DMS53 (cell line): ENCODE measurements at regions not wholly inside any gene's neighbourhood (a gene's known extent, or its start where the extent isn't known, plus 50 kb on each side); places are given as distances from the start of the nearest gene placed in this dataset.

Source experiments
- DNase-seq: peaks from one replicate; lab custom pipeline; 2025; lab: John Stamatoyannopoulos, UW

DNA sequence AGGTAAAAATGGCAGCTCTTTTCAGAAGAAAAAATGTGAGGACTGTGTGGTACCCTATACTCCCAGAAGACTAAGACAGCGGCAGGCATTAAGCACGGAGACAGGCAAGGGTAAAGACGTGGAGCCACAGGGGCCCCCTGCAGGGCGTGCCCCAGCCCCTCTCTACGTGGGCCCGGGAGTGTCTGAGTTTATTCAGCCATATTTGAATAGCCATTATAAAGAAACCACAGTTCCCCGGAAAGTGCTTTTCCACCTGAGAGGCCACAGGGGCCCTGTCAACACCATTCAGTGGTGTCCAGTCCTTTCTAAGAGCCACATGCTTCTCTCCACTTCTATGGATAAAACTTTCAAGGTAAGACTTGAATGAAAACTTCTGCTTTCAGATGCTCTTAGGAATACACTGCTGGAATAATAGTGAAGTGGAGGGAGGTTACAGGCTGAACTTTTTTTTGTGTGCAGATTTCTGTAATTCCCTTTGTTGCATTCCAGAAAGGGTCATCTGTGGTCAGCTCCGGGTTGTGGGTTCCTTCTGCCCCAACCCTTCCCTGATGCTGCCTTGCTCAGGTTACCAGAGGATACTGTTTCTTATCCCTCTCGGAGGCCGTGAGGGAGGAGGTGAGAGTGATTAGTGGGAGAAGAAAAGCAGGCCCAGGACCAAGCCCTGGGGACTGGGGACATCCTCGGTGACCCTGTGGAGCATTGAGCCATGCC lies 58.4 kb downstream of the SLC25A47 start:
- no peak for DNase-seq

DNA sequence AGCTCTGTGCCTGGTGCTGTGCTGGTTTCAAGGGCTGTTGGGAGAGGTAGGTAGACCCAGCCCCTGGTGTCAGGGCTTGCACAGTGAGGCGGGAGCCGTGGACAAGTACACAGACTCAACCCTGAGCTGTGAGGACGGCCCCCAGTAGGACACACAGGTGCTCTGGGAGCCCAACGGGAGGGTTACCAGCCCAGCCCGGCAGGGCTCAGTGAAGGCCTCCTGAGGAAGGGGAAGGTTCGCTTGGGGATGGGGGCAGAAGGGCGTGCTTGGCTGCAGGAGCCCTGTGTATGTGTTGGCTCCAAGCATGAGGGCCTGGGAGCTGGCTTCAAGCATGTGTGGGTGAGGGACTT lies 58.9 kb downstream of the SLC25A47 start:
- DNase-seq = no peak

DNA sequence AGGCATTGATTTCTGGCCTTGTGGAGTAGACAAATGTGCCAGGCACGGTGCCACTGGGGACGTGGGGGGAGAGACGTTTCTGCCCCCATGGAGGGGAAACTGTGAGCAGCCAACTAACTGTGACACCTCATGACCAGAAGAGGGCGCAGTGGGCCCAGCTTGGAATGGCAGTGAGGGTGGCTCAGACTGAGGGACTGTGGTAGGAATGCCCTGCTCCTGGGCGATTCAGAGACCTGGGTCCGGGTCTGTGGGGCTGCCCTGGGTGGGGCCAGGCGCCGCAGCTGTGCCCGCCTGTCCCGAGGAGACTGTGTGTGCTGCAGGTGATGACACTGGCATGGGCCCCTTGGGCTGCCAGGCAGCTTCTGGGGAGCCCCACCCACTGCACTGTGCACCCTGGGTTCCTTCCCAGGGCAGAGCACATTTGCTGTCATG lies 60.6 kb downstream of the SLC25A47 start:
- peak; percentile 74 for DNase-seq

DNA sequence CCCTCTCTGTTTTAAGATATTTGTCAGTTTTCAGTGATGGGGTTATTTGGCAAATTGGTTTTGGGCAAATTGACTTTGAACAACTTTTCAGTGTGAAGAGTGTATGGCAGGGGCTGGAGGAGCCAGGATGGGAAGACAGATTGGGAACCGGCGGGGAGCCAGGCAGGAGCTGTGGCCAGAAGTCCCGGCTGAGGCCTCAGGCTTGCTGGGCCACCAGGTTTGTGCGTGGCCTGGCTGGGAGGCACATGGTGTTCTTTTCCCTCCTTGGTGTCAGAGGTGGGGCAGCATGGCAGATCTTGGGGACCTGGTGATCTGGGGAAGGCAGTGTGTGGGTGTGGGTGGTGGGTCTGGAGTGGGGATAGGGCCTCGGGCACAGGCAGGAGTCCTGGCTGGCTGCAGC lies 61.1 kb downstream of the SLC25A47 start:
- DNase-seq = no peak

DNA sequence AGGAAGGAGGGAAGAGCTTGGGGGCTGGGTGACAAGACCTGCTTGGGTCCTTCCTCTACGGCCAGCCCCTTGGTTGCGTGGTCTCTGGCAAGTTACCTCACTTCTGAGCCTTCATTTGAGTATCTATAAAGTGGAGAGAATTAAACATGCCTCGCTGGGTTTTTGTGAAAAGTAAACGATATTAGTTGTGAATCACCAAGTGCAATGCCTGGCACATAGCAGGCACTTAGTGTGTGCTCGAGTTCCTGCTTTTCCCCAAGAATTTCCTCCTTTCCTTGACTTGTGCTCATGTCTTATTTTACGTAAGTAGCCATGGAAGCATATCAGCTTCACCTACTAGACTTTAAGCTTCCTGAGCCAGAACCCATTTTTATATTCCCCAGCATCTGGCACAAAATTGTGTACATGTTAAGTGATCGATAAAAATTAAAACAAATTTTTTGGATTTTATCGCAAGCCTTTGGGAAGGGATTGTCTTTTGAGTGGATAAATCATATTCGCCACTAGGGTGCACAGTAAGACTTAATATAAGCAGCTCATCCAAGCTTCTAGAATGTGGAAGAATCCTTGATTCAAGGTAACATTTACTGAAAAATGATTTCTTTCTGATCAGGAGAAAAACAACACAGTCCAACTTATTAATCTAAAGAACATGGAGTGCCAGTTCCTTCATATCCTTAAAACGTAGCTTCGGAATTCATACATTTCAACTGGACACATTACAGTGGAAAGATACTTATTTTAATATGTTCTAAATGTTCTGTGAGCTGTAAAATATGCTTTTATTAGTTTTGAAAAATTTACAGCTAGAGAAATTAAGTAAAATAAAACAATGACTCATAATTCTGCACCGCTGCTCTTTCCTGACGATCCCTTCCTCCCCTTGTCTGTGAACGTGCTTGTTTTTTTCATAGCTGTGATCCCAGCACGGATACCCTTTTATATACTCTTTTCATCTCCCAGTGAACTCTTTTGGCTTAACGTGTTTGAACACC lies 62.0 kb downstream of the SLC25A47 start:
- DNase-seq = peak; percentile 61

DNA sequence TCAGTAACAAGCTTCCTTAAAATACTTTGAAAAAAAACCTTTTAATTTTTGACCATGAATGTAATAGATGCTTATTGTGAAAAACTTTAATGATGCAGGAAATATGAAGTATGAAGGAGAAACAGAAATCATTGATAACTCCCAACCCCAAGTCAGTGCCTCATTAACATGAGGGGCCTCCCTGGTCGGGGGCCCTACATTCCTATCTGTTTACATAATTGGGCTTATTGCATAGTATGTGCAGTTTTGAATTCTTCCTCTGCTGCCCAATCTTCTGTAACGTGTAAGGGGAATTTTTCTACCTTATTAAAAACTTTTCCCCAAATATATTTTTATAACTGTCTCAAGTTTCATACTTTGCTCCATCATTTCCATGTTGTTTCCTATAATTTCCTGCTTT lies 63.0 kb downstream of the SLC25A47 start:
- no peak for DNase-seq

DNA sequence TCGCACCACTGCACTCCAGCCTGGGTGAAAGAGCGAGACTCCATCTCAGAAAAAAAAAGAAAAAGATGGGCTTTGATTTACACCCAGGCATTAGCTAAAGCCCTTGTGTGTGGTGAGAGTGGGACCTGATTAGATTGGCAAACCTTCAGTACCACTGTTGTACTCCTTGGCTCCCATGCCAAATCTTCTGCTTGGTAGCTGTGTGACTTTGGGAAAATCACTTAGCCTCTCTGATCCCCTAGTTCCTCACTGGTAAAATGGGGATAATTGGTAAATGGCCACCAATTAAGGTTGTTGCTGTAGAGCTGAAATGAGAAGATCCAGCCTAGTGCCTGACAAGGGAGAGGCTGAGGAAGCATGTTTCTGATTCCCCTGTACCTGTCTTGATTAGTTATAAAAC lies 63.7 kb downstream of the SLC25A47 start:
- no peak for DNase-seq

DNA sequence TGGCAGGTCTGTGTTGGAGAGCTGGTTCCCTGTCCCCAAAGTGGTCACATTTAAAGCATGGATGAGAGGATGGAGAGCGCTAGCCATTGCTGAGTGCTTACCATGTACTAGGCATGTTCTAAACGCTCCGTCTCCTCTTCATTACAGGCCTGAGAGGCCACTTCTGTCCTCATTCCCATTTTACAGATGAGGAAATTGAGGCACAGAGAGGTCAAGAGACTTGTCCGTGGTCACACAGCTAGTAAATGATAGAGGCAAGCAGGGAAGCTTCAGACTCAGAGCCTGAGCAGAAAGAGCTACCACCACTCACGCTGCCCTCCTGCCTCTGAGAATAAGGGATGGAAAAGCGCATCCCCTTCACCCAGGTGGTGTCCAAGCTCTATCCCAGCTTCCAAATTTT lies 64.3 kb downstream of the SLC25A47 start:
- DNase-seq = no peak

DNA sequence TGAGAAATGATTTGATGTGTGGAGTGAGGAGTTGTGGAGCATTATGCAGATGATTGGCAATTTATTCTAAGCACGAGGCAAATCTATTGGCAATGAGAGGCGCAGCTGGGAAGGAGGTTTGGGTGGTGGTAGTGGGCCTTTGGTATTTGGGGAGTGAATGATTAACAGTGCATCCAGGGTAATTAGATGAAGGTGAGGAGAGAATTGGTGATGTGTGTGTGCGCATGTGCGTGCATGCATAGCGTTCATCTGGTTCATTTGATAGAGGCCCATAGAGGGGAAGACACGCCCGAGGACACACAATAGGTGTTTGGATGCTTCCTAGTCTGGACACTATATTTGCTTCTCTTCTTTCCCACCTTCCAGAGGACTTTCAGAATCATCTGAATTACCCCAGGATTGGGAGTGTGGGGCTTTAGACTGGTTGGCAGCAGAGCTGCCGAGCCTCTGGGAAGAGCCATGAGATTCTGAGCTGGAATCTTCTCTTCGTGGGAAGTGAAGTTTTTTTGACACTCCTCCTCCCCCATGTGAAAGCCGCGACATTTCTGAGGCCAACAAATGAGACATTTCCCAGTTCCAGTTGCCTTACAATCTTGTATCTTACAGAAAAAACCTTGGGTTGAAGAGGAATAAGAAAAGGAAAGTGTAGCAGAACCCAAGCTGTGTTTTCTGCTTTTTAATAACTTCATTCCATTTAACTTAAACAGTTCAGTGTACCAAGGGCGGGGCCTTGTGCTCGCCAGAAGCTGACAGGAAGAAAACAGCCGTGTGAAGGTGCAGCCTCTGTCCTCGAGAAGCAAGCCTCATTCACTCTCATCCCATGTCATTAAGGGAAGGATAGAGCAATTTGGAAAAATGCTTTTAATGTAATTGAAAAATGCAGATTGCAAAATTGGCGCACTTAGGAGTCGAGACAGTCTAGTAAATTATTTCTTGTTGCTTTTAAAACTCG lies 65.2 kb downstream of the SLC25A47 start:
- DNase-seq = no peak

DNA sequence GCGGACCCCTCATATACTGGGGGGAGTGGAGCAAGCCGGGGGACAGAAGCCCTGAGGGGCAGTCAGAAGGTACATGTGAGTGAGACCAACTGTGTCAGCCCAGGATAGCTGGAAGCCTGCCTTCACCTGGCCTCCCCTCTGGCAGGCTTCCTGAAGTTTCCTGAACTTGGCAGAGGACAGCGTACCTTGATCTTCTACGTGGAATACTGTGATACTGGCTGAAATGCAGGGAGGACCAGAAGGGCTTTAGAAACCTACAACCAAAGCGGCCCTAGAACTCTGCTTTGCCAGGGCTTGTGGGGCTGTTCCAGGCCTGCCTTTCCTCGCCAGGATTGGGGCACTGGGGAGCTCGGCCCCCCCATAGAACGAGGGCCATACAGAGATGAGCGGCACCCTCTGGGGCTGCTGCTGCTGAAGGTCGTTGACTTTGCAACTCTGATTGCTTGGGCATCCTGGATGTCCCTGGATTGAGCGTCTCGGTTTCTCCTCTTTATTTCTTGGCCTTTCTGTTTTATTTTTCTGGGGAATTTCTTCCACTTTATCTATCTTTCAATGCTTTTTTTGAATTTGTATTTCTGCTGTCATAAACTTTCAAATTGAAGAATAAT lies 66.5 kb downstream of the SLC25A47 start:
- DNase-seq = no peak

DNA sequence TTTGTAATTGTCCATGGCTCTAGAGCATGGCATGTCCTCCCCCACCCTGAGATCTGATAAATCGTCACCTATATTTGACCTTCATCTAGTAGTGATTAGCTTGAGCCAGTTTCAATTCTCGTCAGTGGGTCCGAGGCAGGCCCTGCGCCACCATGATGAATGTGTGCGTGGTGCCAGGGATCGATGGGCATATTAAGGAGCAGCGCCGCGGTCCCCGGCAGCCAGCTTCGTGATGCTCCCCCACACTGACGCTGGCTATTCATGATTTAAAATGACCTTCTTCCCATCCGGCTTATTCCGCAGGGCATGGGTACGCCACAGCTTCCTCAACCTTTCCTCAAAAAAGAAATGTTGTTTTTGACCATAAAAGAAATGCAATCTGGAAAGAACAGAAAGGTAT lies 68.0 kb downstream of the SLC25A47 start:
- no peak for DNase-seq

DNA sequence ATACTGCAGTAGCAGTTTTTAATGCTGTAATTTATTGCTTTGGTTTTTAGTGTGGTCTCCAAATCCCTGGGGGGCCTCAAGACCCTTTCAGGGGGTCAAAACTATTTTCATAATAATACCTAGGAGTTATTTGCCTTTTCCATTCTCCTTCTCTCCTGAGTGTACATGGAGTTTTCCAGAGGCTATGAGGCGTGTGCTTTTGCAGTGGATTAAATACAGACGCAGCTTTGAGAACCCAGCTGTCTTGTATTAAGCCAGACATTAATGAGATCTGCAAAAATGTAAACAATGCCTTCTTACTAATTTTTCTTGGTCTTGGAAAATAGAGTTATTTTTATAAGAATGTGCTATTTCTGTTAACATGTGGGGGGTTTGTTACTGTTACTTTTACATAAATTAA lies 68.6 kb downstream of the SLC25A47 start:
- no peak for DNase-seq

DNA sequence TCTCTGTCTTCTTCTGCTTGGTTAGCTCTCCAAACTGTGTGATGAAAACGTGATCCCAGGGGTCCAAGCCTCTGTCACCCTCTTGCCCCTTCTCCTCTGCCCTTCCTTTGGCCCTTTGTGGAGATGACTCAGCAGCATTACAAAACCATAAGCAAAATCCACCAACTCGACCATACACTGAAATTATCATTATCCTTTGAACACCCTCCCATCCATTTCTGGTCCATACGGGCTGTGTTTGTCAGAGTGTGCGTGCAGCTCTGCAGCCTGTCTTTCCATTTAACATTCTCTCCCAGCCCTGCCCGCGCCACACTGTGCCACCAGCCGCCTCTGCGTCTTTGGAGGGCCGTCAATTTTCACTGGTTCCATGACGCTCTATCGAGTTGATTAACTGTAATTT lies 69.2 kb downstream of the SLC25A47 start:
- DNase-seq = no peak

DNA sequence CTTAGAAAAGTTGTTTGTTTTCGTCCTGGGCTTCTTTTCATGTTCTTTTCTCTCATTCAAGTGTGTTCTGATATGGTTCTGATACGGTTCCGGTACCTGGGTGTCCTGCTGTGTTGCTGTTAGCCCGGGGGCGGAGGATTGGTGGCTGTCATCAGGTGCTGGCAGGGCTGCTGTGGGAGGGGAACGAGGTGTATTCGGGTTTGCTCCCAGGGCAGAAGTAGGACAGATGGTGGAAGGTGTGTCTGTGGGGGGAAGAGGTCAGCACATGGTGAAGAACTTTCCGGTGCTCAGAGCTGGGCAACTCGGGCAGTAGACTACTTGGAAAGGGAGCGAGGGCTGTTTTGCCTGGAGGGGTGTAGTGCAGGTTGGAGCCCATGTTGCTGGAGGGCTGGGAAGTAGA lies 70.2 kb downstream of the SLC25A47 start:
- no peak for DNase-seq

DNA sequence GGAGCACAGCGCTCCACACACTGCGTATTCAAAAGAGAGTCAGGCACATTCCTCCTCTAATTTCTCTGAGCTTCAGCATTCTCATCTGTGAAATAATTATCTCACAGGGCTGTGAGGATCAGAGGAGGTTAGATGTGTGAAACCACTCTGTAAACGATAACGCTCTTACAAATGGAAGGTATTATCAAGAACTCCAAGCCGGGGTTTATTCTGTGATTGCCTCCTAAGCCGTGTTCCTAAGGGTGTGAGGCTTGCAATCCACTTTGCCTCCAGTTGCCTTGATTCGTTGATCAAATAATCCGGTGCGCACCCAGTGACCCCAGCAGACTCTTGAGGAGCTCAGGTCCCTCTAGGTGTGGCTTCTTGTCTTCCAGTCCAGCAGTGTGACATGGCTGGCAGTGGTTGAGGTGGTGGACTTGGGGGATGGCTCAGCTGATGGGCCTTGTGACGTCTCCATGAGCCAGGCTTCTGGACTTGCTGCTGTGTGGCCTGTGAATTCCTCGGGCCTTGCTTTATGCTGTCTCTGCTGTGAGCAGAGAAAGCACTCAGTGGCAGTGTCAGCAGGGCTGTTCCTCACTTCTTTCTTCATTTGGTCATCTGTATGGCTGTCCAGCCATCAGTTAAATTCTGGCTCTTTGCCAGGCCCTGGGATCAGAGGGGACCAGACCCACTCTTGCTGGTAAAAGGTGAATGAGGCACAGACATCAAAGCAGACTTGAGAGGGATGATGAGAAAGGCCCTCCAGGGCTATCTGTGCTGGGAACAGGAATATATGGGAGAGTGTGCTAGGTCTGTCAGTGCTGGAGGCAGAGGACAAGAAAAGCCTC lies 71.0 kb downstream of the SLC25A47 start:
- no peak for DNase-seq

DNA sequence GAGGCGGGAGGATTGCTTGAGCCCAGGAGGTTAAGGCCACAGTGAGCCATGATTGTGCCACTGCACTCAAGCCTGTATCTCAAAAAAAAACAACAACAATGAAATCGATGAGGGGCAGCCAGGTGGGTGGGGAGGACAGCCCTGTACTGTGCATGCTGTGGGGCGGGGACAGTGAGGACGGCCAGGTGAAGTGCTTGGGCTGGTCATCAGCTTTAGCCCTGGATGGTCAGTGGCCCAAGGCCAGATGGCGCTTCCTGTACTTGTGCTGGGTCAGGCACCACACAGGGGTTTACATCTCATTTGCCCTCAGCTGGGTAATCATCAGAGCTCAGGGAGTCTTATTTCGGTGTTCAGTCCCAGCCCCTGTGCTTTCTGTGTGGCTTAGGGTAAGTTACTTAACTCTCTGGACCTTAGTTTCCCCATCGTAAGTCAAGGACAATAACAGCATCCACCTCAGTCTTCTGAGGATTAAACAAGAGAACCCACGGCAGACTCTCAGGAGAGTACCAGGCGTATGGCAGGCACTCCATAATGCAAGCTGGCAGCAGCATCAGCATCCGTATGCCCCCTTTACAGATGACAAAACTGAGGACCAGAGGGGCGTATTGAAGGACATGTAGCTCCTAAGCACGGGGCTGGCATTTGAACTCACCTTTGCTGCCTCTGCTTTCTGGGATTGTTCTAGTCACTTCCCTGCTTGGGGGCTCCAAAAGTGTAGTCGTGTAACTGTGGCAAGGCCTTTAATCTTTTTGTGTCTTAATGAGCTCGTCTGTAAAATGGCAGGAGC lies 71.9 kb downstream of the SLC25A47 start:
- DNase-seq = no peak

DNA sequence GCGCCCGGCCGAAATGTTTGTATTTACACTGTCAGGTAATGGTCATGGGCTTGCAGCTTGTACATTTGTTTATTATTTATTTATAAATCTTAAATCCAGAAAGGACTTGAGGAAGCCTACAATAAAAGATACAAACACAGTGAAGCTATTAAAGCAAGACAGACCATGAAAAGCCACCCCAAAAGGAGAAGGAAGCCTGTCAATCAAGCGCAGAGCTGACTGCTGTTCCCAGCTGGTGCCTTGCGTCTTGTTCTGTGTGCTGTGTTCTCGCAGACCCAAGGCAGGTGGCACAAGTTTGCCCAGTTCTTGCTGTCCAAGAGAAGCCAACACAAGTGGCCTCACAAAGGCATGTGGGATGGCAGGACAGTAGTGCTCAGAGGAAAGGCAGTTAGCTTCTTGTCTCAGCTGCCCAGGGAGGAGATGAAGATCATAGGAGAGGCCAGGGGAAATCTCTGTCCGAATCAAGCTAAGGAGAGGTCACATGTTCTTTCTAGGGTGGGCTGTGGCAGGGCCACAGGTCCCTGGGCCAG lies 73.2 kb downstream of the SLC25A47 start:
- no peak for DNase-seq

DNA sequence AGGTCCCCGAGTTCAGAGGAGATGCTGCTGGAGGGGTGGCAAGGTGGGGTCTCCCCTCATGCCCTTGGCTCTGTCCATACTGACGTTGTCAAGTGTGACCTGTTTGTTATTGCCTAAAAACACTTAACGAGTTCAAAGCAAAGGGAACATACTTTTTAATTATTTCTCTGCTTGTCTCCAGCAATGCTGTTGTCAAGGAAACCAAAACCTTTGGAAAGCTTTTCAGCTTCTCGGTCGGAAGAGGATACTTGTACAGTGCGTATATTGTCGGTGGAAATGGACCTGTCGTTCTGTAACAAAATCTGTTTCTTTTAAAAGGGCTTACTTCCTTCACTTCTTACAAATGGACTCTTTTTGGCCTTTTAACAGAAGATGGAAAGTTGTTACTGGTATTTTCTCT lies 73.9 kb downstream of the SLC25A47 start:
- DNase-seq = no peak

DNA sequence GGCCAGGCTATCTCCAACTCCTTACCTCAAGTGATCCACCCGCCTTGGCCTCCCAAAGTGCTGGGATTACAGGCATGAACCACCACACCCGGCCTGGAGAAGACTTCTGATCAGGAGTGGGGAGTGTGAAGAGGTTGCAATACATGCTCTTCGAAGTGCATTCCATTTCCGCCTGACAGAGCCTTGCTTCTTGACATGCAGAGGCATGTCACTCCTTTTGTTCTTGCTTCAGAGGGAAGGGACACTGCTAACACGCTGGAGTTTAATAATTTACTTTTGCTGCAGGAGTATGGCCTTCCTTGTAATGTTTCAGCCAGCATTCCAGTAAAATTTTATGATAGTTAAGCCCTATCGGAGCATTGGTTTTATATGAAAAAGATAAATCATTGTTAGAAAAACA lies 74.9 kb downstream of the SLC25A47 start:
- peak; percentile 59 for DNase-seq
